Activated naive CD4-positive, alpha-beta T cell (primary cell): ENCODE measurements at regions not wholly inside any gene's neighbourhood (a gene's known extent, or its start where the extent isn't known, plus 50 kb on each side); places are given as distances from the start of the nearest gene placed in this dataset.
"Not testable (repeated sequence)": the region's sequence is repeated elsewhere in the genome, so short reads cannot be mapped to it uniquely, and the experiment has no call there.

Experiments used
- DNase-seq, 4 experiments: peaks; one replicate each; lab custom pipeline; 2025; lab: John Stamatoyannopoulos, UW

DNA sequence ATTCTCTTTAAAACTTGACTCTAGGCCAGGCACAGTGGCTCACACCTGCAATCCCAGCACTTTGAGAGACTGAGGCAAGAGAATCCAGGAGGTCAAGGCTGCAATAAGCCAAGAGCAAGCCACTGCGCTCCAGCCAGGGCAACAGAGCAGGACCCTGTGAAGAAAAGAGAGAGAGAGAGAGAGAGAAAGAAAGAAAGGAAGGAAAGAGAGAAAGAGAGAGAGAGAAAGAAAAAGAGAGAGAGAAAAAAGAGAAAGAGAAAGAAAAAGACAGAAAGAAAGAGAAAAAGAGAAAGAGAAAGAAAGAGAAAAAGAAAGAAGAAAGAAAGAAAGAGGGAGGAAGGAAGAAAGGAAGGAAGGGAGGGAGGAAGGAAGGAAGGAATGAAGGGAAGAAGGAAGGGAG lies 76.7 kb downstream of the RIN2 start:
- no peak for DNase-seq

DNA sequence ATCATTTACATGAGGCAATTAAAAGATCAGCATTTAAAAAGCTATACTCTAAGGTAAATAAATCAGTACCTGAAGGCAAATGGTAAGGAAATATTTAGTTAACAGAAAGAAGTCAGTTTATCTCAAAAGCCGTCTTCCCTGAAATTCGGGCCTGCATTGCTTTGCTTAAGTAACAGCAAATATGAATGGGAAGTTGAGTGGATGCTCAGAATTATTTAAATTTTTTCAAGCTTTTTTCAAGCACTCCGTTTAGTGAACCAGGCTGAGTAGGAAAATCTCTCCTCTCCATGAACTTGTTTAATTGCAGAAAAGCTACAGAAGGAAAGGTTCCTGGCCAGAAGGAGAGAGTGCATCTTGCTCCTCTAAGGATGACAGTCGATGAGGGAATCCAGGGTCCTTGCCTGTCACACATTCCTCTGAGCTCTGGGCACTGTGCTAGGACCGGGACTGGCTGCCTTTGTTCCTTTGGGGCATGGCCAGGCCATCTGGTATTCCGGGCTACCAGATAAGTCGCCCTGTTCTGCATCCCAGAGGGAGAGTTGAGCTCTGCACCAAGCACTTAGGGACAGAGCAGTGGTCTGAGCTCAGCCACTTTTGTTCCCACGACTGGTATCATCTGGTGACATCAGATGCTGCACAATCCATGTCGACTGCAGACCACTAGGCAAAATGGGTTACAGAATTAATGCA lies 77.6 kb downstream of the RIN2 start:
- no peak for DNase-seq

DNA sequence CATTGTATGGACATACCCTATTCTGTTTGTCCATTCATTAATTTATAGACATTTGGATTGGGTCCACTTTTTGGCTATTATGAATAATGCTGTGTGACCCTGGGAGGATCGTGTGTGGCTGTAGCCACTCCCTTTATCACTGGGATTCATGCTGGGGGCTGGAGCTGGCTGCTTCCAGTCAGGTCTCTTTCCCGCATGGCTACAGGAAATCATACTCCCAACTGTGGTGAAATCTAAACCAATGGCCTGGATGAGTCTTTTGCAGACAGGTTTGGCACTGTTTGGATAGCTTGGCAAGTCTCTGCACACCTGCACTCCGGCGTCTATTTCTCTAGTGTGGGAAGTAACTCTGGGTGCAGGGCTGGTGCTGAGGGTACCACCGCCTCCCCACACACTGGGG lies 80.4 kb downstream of the RIN2 start:
- DNase-seq = no peak

DNA sequence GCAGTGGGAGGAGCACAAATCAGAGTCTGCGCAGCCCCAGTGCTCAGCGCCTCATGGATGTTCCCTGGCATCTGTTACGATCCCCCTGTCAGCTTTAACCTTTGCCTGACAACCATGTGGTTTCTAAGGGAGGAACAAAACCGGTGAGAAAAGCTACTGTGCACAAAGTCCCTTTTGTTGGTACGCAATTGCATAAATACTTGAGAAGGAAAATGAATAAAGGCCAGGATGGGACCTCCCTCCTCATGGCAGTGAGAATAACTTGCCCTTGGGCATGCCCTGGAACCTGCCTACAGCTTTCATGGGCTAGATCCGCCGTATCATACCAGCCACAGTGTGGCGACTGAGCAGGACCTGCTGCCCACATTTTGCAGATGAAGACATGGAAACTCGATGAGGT lies 81.0 kb downstream of the RIN2 start:
- no peak for DNase-seq

DNA sequence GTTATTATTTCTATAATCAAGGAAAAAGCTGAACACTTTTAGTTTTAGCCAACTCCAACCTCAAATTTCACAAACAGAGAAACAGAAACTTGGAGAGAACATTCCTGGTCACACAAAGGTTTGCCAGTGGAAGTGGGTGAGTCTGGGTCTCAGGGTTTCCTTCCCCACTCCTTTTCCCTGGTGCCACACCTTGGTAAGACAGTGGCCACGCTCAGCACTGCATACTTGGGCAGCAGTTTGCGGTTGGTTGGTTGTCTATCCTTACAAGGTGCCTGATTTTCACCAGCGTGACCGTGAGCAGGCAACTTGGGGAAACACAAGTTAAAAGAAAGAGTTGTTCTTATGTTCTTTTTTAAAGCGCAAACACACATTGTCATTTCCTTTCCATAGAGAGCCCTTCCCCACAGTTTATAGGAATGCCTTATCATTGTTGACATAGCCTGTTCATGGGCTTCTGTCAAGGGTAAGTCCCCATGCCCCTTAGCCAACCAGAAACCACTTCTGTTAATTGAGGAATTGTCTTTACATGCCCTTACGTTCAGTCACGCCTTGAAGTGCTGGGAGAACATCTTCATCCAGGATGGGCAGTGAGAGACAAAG lies 82.2 kb downstream of the RIN2 start:
- DNase-seq = no peak

DNA sequence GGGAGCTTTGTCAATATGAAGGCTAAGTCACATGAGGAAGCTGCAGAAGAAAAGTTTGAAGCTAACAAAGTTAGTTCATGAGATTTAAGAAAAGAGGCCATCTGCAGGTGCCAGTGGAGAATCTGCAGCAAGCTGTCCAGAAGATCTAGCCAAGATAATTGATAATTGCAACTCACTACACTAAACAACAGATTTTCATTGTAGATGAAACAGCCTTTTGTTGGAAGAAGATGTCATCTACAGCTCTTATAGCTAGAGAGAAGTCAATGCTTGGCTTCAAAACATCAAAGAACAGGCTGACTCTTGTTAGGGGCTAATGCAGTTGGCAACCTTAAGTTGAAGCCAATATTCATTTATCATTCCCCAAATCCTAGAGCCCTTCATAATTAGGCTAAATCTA lies 83.7 kb downstream of the RIN2 start:
- no peak for DNase-seq

DNA sequence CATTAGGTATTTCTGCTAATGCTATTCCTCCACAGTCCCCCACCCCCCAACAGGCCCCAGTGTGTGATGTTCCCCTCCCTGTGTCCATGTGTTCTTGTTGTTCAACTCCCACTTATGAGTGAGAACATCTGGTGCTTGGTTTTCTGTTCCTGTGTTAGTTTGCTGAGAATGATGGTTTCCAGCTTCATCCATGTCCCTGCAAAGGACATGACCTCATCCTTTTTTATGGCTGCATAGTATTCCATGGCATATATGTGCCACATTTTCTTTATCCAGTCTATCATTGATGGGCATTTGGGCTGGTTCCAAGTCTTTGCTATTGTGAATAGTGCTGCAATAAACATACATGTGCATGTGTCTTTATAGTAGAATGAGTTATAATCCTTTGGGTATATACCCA lies 86.8 kb downstream of the RIN2 start:
- not testable (repeated sequence) for DNase-seq

DNA sequence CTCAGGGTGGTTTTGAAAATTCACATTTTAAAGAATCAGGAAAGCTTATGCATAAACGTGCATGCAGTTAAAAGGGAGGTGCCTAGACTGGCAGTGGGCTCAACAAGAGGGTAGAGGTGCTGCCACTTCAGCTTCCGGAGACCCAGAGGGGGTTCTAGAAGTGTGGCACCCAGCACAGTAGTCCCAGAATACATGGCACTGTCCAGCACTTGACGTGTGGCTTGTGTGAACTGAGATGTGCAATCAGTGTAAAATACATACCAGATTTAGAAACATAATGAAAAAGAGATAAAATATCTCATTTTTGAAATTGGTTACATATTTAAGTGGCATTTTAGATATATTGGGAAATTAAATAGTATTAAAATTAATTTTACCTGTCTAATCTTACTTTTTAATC lies 89.3 kb downstream of the RIN2 start:
- no peak for DNase-seq

DNA sequence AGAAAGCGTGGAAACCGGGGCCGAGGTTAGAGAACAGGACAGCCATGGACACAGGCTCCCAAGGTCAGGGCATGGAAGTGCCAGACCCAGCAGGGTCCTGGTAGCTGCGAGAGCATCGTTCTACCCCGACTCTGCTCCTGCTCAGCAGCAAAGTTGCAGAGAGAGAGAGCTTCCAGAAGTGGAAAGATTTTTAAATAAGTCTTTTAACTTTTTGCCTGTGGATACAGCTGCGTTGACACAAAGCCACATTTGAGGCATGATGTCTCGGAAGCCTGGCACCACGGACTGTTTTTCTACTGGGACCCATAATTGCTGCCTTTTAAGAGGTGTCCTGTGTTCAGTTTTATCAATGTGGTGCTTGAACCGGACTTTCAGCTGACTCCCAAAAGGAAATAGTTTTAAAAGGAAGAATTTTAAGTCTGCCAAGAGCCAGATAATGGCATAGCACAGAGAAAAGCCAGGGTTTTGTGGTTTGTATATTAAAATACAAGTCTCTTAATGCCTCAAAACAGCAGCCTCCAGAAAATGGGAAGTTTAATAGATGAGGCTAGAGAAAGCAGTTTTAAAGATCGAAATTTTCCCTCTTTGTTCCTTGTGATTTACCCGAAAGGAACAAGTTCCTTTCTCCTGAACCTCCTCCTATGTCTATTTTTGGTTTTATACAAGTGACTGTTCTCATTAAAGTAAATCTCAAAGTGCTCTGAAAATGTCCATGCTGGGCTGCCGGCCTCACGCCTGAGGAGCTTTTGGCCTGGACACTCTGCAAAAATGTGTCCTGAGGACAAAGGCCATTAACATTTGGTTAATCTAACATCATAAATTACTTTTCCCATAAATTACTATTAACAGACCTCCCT lies 91.5 kb downstream of the RIN2 start:
- DNase-seq = no peak

DNA sequence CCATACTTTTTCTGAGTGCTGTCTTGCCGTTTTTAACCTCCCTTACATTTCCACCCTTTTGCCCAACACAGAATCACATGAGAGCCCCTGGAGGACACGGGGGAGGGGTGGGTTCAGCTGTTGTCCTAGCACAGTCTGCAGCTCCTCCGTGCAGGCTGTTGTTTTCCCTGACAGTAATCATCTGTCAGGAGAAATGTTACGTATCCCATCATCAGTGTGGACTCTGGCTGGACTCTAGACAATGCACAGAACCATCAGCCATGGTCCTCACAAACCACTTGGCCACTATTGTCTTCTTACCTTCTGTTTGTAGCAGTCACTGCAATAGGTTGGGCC lies 92.1 kb downstream of the RIN2 start:
- DNase-seq = no peak

DNA sequence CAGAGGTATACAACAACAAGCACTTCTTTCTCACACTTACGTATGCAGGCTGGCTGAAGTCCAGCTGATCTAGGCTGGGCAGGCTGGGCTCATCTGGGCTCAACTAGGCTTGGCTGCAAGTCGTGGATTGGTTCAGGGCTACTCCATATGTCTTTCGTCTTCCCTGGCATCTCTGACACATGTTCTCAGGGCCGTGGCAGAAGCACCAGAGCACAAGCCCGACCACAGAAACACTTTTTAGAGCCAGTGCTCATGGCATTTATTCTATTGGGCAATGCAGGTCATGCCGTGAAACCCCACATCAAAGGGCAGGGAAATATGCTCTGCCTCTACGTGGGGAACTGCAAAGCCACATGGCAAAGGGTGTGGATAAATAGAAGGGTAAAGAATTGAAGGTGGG lies 93.8 kb downstream of the RIN2 start:
- DNase-seq = no peak

DNA sequence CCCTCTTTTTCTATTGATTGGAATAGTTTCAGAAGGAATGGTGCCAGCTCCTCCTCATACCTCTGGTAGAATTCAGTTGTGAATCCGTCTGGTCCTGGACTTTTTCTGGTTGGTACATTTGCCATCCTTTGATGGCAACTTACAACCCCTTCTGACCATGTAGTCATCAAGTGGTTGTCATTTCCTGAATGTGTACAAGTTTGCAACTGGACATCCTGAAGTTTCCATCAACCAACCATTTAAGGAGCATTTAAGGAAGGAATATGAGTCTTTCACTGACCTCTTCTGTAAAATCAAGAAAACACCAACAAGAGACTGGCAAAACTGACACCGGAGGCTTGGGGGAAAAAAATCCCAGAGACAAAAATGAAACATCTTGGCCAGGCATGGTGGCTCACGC lies 97.4 kb downstream of the RIN2 start:
- no peak for DNase-seq

DNA sequence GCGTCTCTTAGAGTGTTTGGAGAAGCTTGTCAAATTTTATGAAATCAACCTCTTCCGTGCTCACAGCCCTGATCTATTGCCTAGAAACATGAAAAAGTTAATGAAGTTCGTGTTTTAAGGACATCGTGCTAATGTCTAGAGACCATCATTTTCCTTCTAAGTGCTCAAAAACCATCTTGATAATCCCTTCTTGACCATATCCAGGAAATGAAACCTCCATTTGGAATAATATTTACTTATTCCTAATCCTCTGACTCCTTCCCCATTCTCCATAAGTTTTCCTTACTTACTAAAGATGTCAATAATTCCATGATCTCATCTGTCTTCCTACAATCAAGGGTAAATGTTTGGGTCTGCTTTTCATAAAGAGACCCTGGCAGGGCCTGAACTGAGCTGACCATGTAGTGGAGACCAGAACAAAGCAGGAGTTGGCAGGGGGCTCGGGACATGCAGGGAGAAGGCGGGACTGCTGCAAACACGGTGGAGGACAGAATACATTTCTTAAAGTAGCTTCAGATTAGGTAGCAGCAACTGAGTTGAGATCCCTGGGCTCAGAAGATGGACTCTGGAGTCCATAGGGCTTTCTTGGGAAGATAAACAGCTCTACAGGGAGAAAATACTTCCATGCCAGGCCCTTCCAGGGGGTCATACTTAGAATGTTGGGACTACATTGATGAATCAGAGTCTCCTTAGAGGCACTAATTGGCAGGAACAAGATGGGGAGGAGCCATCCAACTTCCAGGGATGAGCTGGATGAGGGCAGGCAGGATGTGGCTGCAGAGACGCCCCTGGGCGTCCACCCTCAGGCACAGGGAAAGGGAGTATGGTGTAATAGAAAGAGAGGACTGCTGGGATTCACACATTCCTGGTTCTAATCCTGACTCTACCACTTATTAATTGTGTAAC lies 100.7 kb downstream of the RIN2 start:
- no peak for DNase-seq

DNA sequence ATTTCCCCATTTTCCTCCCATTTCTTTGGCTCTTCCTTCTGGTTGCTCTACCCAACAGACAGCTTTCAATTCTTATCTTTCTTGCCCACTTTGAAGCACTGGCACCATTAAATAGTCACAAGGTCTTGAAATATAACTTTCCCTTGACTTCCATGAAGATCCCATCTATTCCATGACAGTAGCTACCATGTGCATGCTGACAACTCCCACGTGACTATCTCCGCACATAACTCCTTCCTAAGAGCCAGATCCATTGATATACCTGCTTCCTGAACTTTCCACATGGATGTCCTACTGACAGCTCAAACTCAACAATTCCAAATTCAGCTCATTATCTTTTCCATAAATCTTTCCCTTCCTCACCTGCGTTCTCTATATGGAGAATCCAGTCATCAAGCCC lies 101.4 kb downstream of the RIN2 start:
- no peak for DNase-seq

DNA sequence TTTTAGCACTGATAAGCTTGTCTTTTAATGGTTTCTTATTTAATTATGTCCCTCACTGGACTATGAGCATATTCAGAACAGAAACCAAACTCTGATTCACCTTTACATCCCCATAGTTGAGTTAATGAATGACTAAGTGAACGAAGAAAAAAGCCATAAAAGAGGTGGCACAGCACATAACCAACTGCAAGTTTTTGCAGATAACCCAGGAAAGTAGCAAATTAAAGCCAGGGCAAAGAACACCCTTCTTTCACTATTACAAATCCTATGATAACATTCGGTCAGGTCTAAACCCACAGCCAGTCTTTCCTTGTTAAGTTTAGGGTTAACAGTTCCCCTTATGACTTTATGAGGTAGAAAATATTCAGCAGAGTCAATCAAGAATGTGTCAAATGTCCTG lies 102.7 kb downstream of the RIN2 start:
- DNase-seq = no peak

DNA sequence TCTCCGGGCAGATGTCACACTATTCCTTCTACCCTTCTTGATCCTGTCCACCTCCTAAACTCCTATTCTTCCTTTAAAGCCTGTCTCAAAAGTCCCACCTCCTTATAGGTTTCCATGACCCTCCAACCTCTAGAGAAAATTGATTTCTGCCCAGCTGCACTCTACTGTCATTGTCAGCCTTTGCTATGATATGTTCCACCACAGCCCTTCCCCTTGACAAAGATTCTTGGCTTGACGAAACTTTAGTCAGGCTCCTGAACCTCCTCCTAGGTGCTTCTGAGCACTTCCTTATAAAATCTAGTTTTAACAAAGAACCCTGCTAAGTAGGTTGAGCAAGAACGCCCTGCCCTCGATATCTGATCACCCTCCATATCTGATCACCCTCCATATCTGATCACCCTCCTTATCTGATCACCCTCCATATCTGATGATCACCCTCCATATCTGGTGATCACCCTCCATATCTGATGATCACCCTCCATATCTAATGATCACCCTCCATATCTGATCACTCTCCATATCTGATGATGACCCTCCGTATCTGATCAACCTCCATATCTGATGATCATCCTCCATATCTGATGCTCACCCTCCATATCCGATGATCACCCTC lies 103.2 kb downstream of the RIN2 start:
- no peak for DNase-seq

DNA sequence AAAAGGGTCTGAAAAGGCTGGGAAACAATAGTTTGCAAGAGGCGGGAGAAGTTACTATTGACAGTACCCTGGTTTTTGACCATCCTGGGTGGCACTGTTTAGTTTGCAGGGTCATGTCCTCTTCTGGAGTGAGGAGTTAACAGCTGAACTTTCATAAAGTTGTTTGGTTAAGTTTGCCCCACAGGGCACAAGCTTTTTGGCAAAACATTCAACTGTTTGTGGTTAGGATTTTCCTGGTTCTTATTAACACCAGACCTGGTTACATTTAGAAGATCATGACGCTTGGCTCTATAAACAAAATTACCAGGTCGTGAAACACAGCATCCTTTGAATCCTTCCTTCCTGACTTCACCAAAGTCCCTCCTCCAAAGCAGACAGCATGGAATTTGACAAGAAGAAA lies 106.1 kb downstream of the RIN2 start:
- no peak for DNase-seq

DNA sequence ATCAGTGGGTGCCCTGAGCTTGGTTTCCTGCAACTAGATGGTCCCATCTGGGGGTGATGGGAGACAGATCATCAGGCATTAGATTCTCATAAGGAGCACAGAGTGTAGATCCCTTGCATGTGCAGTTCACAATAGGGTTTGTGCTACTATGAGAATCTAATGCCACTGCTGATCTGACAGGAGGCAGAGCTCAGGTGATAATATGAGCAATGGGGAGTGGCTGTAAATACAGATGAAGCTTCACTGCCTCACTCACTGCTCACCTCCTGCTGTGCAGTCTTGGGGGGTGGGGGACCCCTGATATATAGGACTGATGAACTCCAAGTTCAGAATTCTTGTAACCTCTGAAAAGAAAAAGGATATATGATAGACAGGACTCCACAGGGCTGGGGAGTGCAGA lies 108.0 kb downstream of the RIN2 start:
- no peak for DNase-seq

DNA sequence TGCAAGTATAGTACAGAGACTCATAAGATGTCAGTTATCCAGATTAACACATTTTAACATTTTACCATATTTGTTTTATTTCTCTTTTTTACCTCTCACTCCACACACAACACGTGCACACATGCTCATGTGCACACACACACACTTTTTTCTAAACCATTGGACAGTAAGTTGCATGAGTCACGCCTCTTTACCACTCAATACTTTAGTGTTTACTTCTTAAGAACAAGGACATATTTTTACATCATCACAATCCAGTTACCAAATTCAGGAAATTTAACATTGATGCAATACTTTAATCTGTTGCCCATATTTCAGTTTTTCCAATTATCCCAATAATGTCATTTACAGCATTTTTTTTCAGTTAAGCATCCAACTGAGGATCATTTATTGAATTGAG lies 109.0 kb downstream of the RIN2 start:
- DNase-seq = no peak

DNA sequence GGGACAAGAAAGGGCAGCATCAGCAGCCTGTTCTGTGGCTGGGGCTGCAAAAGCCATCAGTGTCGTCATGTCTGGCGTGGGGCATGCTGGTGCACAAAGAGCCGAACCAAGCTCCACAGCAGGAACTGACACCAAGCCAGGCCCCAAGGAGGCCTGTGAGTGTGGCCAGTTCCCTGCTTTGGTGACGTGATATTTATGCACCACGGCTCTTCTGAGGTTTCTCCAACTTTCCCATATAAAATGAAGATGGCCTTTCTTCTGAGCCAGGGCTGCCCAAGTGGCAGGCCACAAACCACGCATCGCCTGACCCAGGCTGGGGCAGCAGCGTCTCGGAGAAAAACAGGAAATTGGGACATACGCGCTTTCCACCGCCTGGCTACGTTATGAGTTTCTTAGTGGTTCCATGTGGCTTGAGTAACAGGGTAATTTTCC lies 109.9 kb downstream of the RIN2 start:
- DNase-seq = no peak

DNA sequence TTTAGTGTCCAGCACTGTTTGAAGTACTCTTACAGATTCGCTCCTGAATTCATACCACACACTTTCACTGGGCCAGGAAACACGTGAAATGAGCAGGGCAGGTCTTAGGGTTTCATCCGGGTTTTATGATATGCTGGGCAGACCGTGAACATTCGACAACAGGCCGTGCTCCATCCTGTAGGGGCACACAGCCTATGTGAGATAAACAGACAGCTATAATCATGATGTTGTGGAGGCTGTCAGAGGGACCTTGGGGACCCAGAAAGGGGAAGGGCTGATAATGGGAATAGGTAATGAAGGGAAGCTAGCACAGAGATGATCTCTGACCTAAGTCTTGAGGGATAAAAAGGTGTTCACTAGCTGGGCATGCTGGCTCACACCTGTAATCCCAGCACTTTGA lies 110.4 kb downstream of the RIN2 start:
- no peak for DNase-seq

DNA sequence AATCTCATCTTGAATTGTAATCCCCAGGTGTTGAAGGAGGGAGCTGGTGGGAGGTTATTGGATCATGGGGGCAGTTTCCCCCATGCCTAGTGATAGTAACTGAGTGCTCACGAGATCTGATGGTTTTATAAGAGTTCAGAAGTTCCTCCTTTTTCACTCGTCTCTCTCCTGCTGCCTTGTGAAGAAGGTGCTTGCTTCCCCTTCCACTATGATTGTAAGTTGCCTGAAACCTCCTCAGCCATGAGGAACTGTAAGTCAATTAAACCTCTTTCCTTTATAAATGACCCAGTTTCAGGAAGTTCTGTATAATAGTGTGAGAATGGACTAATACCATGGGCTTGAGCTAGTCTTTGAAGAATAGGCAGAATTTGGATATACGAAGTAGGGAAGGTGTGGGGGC lies 113.9 kb downstream of the RIN2 start:
- no peak for DNase-seq
